HepG2 (cell line): ENCODE measurements at regions not wholly inside any gene's neighbourhood (a gene's known extent, or its start where the extent isn't known, plus 50 kb on each side); places are given as distances from the start of the nearest gene placed in this dataset.

ENCODE experiments used
- BRCA1 ChIP-seq: sonication (generic); formaldehyde crosslinking; IDR thresholded peaks from 2 replicates; pipeline ENCODE4 v1.4.0; 2020; ENCODE audit warnings: missing genetic modification reagents
- CTCF ChIP-seq: sonication (generic); formaldehyde crosslinking; IDR thresholded peaks from 2 replicates; pipeline ENCODE4 v1.5.0; 2020; ENCODE audit warnings: mild to moderate bottlenecking, missing genetic modification reagents, moderate library complexity
- E2F5 ChIP-seq: sonication (generic); formaldehyde crosslinking; conservative IDR thresholded peaks from 2 replicates; pipeline ENCODE4 v1.4.0; 2020; ENCODE audit warnings: missing genetic modification reagents
- EED ChIP-seq: sonication (generic); formaldehyde crosslinking; IDR thresholded peaks from 2 replicates; pipeline ENCODE4 v1.5.0; 2020; ENCODE audit warnings: mild to moderate bottlenecking, missing genetic modification reagents
- ELF1 ChIP-seq: sonication (generic); formaldehyde crosslinking; IDR thresholded peaks from 2 replicates; pipeline ENCODE4 v1.4.0; 2020; ENCODE audit warnings: missing genetic modification reagents
- MAFK ChIP-seq, 2 experiments: IDR thresholded peaks in 1 of 2; conservative IDR thresholded peaks in 1 of 2; 2 replicates each; pipeline ENCODE4 v1.6.1; 2011; ENCODE audit warnings: improper control_type of control experiment in 2 of 2, low read length in 2 of 2
- MTA1 ChIP-seq: sonication (generic); formaldehyde crosslinking; IDR thresholded peaks from 2 replicates; pipeline ENCODE4 v1.4.0; 2020; ENCODE audit warnings: missing genetic modification reagents, mild to moderate bottlenecking, borderline replicate concordance
- NBN ChIP-seq: fragments of 450-650 bp; conservative IDR thresholded peaks from 2 replicates; pipeline ENCODE4 v1.6.1; 2017
- POLR2AphosphoS5 ChIP-seq: IDR thresholded peaks from 2 replicates; pipeline ENCODE4 v1.6.1; 2012; ENCODE audit warnings: low read depth, low read length
- ZNF10 ChIP-seq: sonication (generic); formaldehyde crosslinking; IDR thresholded peaks from 2 replicates; pipeline ENCODE4 v1.4.0; 2020; ENCODE audit warnings: mild to moderate bottlenecking, low read depth, missing genetic modification reagents, borderline replicate concordance
- ZNF17 ChIP-seq: sonication (generic); formaldehyde crosslinking; IDR thresholded peaks from 2 replicates; pipeline ENCODE4 v1.5.0; 2020; ENCODE audit warnings: mild to moderate bottlenecking, missing genetic modification reagents
- ZNF280D ChIP-seq: sonication (generic); formaldehyde crosslinking; IDR thresholded peaks from 2 replicates; pipeline ENCODE4 v1.5.1; 2020; ENCODE audit warnings: mild to moderate bottlenecking, missing genetic modification reagents
- ZNF550 ChIP-seq: sonication (generic); formaldehyde crosslinking; IDR thresholded peaks from 2 replicates; pipeline ENCODE4 v1.4.0; 2020; ENCODE audit warnings: mild to moderate bottlenecking, missing genetic modification reagents, borderline replicate concordance
- ZNF776 ChIP-seq: sonication (generic); formaldehyde crosslinking; IDR thresholded peaks from 2 replicates; pipeline ENCODE4 v1.4.0; 2020; ENCODE audit warnings: mild to moderate bottlenecking, missing genetic modification reagents

GRCh38 chr2:59237311-59237710, 996.2 kb upstream of the FANCL start:
- TF ChIP-seq MTA1 (CRISPR knock-in tag) (no peak), ZNF776 (CRISPR knock-in tag) (no peak), ZNF10 (CRISPR knock-in tag) (no peak), EED (CRISPR knock-in tag) (no peak), ZNF280D (CRISPR knock-in tag) (no peak), ZNF550 (CRISPR knock-in tag) (no peak), CTCF (CRISPR knock-in tag) (no peak), ELF1 (no peak), BRCA1 (no peak), MAFK (conservative IDR thresholded peaks at IDR 0.05 in 1 of 2, IDR thresholded peaks at IDR 0.05 in 1 of 2; ENCODE audit: low read length in 2 of 2) (no peak), E2F5 (CRISPR knock-in tag) (no peak), NBN (no peak), POLR2AphosphoS5 (no peak), ZNF17 (no peak)
